ENCODE measurements at regions not wholly inside any gene's neighbourhood (a gene's known extent, or its start where the extent isn't known, plus 50 kb on each side); places are given as distances from the start of the nearest gene placed in this dataset.

DNA sequence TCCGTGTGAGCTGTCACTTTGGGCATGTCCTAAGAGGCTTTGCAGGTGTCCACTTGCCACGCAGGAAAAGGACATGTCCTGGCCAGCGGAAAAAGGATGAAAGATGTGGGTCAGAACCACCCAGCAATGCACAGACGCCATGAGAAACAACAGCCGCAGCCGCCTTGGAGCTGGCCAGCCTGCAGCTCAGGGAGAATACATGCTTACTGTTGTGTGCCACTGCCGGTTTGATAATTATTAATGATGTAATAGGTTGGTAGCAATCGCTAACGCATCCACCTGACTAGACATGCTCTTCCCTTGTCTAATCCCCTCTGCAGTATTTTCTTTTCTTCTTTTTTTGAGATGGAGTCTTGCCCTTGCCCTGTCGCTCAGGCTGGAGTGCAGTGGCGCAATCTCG is 221.7 kb downstream of the HAUS1 start:
- DNase-seq = no peak

- no peak for DNase-seq
Observed at GRCh38 chr18:46329736-46330246, 225.6 kb downstream of the HAUS1 start.

DNA sequence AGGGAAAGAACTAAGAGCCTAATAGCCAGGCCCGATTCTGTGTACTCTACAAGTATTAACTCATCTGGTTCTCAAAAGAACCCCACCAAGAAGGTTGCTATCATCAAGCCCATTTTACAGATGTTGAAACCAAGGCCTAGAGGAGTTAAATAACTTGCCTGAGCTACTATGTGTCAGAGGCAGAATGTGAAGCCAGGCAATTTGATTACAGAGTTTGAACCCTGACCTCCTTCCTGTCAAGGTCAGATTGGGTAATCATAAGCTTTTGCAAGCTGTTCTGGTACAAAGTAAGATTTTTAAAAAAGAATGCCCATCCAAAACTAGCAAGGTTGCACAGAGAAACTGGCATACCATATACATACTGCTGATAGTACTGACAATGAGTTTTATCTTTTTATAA is 227.1 kb downstream of the HAUS1 start:
- no peak for DNase-seq

DNA sequence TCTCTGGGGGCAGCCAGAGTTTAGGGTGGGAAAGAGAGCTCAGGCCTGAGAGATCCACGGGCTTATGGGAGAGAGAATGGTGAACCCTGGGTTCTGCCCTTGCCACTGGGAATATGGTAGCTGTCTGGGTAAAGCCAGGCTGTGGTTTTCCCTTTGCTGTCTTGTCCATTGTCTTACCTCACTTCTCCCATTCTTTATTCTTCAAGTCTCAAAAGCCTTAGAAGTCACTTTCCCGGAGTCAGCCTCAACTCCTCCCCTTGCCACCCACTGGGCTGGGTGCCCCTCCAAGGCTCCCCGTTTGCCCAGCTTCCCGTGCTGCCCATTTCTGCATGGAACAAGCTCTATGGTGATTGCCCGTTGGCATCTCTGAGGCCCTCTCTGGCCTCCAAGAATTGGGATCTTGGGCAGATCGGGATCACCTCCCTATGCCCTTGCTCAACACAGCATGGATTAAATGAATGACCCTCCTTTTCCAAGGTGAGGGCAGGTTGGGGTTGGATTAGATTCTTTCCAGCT is 228.2 kb downstream of the HAUS1 start:
- DNase-seq = no peak

DNA sequence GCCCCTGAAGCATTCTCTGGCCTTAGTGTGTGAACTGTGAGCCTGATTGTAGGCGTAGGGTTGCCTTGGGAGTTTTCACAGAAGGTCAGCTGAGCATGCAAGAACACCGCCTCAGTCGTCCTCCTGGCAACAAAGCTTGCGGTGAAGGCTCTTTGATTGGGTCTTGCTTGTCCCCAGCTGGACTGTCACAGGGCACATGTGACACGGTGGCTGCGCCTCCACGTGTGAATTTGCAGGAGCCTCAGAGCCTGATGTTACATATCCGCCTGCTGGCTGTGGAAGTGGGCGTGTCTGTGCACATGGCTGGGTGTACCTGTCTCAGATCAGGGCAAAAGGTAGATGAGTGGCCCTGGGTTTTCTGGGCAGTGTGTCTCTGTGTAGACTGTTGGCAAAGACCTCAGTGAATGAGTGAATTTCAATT is 228.7 kb downstream of the HAUS1 start:
- no peak for DNase-seq

DNA sequence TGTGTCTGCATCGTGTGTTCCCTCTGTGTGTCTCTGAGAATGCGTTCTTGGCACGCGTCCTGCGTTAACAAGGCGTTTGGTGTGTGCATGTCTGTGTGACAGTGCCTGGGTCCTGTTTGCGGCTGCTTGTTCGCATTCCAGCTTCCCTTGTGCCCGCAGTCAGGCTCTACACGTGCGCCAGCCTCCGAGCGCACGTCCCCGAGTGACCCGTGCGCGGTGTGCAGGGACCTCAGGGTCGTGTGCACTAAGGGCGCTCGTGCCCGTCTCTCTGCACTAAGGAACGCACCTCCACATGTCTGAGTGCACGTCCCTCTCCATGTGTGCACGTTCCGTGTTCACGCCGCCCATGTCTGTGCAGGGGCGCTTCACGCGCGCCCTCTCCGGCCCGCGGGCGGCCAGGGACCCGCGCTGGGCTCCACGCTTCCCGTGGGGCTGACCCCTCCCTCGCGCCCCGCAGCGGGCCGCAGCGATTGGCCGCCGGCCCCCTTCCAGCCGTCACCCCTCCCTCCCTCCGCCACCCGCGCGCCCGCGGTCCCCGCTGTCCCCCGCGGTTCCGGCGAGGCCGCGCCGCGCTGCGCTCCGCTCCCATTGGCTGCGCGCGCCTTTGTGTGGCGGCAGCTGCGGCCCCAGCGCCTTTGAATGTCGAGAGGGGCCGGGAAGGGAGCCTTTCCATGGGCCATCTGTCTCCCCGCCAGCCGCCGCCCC is 229.4 kb downstream of the HAUS1 start:
- DNase-seq = peak; percentile 41

- no peak for DNase-seq
Observed at GRCh38 chr18:46334868-46335281, 230.7 kb downstream of the HAUS1 start.

DNA sequence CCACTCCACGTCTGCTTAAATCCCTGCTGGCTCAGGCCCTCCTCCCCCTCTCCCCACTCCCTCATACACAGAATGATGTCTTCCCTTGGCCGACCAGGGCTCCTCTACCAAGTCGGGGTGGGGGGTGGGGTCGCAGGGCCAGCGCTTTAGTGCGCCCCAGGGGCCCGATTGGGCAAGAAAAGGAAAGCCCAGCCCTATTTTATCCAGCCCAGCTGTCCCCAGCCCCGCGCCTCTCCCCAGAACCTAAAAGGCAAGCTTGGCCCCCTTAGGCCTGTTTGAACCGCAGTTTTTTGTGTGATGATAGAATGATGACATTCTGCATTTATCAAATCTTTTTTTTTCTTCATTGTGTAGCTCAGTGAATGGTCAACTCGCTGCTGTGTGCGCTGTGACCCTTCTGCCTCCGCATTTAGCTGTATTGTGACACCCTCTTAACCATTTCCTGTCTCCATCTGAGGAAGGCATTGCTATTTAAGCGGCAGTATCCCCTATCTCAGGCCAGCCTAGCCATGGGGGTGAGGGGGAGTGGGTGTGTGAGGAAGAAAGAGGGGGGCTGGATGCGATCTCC is 231.4 kb downstream of the HAUS1 start:
- DNase-seq = no peak

GRCh38 chr18:46336278-46337111 is 232.3 kb downstream of the HAUS1 start:
- DNase-seq = no peak

DNA sequence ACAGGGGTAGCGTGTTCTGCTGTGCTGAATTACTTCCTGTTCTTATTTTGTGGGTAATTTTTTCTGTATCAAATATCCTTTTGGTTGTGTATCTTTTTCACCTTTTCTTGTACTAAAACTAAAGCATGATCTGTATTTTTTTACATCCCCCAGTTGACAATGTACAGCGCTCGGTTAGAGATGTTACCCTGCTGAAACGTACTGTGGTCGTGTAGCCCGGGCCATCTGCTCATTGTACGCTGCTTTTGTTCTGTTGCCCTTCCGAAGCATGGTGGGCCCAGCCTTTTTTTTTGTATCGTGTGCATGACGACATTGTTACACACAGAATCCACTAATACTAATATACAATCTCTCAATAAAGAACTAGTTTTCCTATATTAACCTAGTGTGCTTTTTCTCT is 233.1 kb downstream of the HAUS1 start:
- no peak for DNase-seq

GRCh38 chr18:46338205-46338604 is 234.0 kb downstream of the HAUS1 start:
- DNase-seq = no peak

GRCh38 chr18:46338766-46339165 is 234.6 kb downstream of the HAUS1 start:
- DNase-seq = no peak

- DNase-seq = no peak
Observed at GRCh38 chr18:46340716-46341115, 236.5 kb downstream of the HAUS1 start.

DNA sequence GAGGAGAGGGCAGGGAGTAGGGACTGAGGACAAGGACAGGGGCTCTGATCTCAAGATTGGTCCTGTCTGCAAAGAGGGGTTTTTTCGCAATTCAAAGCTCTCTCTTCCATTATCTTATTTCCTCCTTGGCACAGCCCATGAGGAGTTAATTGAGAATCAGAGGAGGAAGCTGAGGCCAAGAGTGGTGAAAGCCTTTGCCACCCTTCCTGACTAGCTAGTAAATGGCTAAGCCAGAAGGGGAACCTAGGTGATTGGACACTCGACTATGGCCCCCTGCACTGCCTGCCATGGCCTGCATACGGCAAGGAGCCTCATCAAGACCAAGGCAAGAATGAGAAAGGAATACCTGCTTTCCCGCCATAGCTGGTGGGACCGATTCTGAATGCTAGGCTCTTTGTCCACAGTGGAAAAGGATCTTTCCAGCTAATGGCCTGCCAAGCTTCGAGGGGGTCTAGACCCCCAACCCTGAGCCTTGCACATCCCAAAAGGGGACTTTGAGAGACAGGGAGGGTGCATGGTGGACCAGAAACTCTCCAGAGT is 237.9 kb downstream of the HAUS1 start:
- no peak for DNase-seq

GRCh38 chr18:46343456-46343855 is 239.3 kb downstream of the HAUS1 start:
- no peak for DNase-seq

GRCh38 chr18:46343931-46344372 is 239.8 kb downstream of the HAUS1 start:
- DNase-seq = peak; percentile 54

DNA sequence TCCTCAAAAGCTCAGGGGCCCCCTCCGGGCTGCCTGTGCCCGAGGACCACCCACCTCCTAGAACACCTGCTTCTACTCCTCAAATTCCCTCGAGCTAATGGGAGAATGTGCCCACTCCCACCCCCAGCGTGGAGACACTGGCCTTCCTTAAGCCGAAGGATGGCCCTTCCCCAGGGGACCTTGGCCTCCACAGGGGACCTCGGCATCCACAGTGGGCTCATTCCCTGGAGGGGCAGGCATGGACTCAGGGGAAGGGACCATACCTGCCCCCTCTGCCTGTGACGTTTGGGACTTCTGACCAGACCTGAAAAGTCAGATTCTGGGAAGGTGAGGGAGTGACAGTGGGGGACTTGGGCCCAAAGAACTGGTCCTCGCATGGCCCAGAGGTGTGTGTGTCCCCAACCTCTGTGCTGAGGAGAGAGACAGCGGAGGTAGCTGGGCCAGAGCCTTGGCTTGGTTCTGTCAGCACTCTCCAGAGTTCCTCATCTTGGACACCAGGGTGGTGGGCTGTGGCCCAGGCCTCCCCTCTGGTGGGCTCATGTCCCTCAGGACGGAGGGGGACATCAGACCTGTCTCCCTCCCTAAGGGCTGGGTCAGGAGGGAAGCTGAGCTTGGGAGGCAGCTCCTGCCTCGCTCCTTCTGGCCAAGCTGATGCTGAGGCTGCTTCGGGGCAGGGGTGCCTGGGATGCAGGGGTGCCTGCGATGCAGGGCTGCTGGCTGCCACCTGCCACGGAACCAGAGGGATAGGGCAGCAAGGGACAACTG is 240.4 kb downstream of the HAUS1 start:
- DNase-seq = no peak

GRCh38 chr18:46345181-46345465 is 240.9 kb downstream of the HAUS1 start:
- DNase-seq = no peak

DNA sequence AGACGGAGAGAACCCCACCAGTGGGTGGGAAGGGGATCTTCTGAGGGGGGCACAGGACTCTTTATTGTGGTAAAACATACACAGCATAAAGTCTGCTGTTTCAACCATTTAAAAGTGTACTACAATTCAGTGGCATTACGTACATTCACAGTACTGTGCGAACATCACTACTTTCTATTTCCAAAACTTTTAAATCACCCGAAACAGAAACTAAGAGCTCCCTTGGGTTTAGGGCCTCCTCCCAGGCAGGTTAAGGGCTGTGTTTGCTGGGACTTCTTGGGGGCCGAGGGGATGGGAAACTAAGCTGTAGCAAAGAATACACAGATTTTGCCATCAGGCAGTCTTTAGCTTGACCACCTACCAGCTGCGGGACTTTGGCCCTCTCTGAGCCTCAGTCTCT is 242.0 kb downstream of the HAUS1 start:
- no peak for DNase-seq

- DNase-seq = no peak
Observed at GRCh38 chr18:46346896-46347630, 242.9 kb downstream of the HAUS1 start.

DNA sequence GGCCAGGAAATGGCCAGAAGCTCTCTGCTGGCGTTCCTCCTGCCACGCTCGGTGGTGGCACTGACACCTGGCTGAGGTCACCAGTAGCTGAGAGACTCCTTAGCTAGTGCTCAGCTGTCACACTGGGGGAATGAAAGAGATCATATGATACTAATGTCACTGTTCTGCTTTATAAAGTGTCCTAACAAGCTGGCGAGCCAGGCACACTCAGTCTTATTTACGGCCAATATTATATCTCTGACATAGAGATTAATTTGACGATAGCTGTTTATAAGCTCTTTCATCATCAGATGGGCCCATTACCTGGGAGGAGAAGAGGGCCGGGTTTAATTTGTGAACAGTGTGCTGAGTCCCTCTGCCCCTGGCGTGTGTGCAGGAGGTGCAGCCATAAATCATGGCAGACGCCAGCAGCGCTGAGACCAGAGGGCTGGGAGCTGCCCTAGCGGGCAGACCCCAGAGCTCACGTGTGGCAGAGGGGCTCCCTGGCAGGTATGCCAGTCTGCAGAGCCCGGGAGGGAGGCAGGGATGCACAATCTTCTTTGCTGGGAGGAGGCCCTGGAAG is 246.5 kb downstream of the HAUS1 start:
- DNase-seq = no peak

Data from stimulated activated CD4-positive, alpha-beta T cell treated with anti-CD3 and anti-CD28 coated beads, Interleukin-1b, Interleukin-23, amount 100 ng/mL, for 48 hours (primary cell).